SK-MEL-5 (cell line): ENCODE measurements at regions not wholly inside any gene's neighbourhood (a gene's known extent, or its start where the extent isn't known, plus 50 kb on each side); places are given as distances from the start of the nearest gene placed in this dataset.

Source experiments
- DNase-seq: peaks from one replicate; pipeline ENCODE4 v3.0.0-alpha.2; 2016; ENCODE audit warnings: low read depth, low spot score
- in situ Hi-C: cut with HindIII; loops from 2 replicates; pipeline ENCODE4 v1.10.0; 2016; ENCODE audit warnings: low sequenced_read_pairs, high pct_unique_total_duplicates, low pct_unique_long_range_greater_than_20kb

DNA sequence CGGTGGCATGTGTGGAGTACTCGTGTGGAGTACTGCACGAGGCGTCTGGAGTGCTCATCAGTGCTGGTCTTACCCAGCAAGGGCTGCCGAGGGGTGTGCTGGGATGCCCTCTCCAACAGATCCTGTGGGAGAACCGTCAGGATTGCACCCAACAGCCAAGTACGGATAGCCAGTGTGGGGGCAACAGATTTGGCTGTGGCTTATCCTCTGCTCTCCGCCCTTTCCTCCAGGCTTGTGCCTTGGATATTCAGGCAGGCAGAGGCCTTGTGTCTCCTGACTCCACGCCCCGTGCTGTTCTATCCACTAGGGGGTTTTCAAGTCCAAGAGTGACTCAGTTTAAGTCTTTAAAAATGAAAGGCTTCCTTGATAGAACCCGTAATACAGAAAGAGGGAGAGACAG lies 321.0 kb upstream of the HS6ST1 start:
- in situ Hi-C loops = no loop called here
- no peak for DNase-seq

DNA sequence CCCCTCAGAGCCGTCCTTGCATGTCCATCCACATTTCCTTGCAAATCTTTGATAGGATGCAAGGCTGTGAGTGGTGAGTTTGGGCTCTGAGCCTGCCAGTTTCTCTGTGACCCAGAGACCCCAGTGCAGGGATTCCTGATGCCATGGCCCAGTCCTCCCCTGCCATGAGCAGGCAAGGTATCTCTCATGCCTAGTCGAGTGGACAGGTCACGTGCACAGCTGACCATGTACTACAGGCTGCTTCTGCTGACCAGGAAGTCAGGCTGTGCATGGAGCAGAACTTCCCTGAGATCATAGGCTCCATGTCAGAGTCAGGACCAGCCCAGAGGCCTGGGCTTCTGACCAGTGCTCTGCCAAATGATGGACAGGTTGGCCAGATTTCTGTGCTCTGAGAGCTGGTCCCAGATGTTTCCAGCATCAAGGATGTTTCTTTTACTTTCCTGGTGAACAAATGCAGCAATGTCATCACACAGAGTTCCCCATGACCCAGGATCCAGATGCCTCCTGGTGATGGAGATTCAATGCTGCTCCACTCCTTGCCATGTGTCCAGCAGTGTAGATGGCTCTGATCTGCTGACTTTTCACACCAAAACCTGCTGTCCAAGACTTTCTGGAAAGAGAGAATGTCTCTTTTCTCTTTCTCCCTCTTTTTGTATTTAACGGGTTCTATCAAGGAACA lies 321.6 kb upstream of the HS6ST1 start:
- in situ Hi-C loops = no loop called here
- DNase-seq = no peak

DNA sequence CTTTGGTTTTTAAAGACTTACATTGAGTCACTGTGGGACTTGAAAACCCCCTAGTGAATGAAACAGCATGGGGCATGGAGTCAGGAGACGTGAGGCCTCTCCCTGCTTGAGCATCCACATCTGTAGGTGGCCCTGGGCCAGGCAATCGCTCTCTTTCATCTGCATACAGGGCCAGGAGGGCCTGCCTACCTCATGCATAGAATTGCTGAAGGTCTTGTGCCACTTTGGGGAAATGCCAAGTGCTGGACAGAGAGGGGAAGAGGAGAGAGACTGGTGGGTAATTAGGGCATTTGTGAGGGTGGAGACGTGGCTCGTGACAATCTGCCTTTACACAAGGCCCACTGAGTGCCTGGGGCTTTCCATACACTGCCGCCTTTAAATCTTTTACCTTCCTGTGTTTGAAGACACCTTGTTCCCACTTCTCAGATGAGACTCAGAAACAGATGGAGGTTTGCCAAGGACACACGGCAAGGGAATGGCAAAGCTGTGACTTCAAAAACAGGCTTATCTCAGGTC lies 322.2 kb upstream of the HS6ST1 start:
- no peak for DNase-seq
- in situ Hi-C loops = no loop called here

DNA sequence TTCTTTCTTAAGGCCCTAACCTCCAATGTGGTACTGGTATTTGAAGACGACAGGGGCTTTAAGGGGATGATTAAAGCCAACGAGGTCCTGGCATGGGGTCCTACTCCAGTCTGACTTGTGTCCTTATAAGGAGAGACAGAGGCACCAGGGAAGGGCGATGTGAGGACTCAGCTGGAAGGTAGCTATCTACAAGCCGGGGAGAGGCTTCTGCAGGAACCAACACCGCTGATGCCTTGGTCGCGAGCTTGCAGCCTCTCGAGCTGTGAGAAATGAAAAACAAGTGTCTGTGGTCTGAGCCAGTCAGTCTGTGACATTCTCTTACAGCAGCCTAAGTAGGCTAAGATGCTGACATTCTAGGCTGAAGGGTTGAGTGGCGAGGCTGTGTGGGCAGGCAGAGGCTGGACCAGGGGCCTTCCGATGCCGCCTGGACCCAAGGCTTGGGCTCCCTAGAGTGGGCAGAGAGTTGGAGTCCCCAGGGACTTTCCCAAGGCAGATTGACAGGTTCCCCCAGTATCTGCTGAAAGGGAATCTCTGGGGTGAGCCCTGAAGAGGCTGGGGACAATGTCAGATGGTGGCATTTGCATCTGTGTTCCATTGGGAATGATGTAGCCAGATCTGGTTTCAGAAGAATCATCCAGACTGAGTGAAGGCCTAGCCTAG lies 322.9 kb upstream of the HS6ST1 start:
- in situ Hi-C loops = no loop called here
- no peak for DNase-seq

DNA sequence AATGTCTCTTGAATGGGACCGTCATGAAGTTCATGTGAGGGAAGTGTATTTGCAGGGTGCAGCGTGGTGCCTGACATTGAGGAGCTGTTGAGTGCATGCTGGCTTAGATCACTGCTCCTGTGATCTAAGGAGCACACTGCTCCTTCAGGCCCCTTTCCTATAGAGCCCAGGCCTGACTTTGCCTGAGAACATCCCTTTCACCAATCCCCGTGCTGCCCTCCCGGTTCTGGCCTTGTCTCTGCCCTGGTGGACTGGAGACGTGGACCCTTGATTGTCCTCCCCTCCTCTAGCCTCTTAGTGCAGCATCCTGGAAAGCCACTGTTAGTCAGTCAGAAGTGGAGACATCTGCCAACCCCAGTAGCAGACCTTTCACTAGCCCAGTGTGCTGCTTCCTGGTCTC lies 323.6 kb upstream of the HS6ST1 start:
- in situ Hi-C loops = no loop called here

DNA sequence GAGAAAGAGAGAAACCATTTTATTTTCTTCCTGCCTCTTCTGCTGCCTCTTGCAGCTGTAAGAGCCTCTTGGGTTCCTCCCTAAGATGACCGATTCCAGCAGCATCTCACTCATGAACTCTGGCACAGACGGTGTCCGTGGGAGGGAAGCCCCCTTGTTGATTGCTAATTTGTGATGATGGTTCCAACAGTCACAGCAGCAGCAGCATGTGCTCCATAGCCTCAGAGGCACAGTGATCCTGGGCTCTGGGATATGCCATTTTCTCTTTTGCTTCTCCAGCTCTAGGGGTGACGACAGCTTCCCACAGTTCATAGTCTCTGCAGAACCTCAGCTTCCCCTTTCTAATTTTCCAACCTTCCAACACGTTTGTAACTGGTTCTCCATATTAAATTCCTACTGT lies 324.2 kb upstream of the HS6ST1 start:
- in situ Hi-C loops = no loop called here
- DNase-seq = no peak

More for the DNA sequence above, 323.6 kb upstream of the HS6ST1 start:
- no peak for DNase-seq

DNA sequence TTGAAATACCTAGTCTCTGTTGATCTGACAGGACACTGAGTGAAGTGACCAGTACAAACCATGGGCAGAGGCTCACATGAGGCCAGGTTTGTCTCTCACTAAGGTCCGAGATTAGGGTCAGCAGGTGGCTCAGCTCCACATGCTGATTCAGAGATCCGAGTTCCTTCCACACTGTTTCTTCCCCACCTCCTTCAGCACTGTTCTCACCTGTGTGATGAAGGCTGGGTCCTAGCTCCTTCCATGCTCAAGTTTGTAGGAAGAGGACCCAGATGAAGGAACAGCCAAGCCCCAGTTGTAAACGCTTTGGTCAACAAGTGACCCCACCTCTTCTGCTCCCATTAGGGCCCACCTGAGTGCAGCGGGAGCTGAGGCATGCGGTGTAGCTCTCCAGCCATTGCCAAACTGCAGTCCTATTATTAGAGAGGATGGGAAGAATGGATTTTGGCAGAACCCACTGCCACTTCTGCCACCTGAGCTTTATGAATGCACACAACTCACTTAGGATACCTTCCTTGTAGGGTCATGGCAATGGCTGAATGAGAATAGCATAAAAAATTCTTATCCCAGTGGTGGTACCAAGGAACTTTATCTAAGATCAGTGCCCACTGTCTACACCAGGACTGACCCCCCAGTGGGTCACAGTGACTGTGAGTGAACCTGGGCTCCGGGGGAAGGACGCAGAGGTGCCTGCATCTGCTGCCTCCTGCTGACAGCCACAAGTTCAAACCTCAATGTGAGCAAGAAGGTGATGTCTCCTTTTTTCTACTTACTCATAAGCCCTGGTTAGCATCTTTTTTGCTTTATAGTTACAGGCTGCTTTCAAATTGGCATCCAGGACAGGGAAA lies 324.8 kb upstream of the HS6ST1 start:
- in situ Hi-C loops = no loop called here
- DNase-seq = no peak

DNA sequence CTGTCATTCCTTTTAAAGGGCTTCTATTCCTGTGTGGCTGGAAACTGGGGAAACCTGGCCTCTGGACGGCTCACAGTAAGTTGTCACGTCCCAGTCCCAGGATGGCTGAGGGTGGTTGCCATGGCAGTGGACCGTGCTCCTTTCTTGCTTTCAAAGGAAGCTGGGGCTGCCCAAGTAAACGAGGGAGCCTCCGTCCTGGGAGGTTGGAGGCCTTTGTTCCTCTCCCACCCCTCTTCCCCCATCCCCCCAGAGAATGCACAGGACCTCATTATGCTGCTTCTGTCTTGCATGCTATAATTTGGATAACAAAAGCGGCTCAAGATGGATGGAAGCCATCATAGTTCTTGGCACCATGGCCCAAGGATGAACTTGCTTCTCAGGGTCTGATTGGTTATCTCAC lies 325.5 kb upstream of the HS6ST1 start:
- DNase-seq = no peak
- in situ Hi-C loops = no loop called here

DNA sequence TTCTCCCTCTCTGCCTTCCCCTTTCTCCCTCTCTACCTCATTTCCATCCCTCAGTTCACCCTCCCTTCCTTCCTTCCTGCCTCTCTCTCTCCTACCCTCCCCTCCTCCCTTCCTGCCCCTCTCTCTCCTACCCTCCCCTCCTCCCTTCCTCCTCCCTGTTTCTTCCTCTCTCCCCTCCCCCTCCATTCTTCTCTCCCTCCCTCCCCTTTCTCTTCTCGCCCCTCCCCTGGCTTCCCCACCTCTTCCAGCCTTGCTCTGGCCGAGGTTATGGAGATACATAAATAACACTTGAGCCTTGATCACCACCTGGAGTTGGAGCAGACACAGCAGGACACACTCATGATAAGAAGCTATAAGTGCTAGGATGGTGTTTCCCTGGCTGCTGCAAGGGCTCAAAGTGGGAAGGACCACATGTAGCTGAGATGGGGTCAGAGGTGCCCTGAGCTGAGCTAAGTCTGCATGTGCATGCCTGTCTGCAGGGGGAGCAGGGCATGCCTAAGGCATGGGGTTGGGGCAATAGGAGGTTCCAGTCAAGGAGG lies 326.1 kb upstream of the HS6ST1 start:
- in situ Hi-C loops = no loop called here
- DNase-seq = no peak

DNA sequence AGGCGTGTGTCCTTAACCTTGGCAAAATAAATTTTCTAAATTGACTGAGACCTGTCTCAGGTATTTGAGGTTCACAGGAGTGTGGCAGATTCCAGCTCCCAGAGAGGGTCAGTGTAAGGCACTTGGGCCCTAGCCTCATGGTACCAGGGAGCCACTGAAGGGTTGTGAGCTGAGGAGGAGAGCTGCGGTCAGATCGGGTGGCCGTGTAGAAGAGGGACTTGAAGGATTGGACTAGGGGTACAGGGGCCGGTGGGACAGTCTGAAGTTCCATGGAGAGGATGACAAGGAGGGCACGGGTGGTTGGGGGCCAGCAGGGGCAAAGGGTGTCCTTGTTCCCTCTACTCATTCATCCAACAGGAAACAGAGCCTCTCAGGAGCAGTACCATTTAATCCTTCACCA lies 327.0 kb upstream of the HS6ST1 start:
- in situ Hi-C loops = no loop called here
- no peak for DNase-seq

DNA sequence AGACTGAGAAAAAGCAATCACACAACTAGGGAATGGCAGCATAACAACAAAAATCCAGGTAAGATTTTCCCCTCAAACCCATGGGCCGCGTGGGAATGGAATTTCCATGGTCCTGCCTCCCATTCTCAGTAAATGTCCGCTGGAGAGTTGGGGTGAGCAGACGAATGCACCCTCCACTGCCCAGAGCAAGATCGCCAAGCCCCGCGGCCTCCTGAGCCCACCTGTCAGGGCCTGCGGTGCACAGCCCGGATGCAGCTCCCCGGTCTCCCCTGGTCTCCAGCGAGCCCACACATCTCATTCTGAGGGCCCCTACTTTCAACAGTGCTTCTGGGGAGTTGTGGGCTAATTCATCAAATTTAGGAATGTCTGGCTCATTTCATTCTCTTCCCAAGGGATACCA lies 327.4 kb upstream of the HS6ST1 start:
- DNase-seq = no peak
- in situ Hi-C loops = no loop called here

DNA sequence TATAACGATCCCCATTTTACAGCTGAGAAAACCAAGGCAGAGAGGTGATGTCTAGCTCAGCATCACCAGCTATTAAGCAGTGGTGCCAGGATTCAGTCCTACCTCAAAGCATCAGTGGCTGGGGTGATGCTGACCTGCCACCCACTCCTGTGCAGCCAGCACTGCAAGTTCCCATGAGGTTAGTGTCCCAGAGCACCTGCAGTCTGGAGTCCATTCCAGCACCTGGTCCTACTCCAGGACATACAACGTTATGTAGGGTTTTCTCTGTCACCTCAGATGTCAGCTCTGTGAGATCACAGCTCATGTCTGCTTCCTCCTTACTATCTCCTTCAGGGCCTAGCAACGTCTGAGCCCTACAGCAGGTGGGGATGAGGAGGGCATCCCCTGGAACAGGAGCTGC lies 328.0 kb upstream of the HS6ST1 start:
- in situ Hi-C loops = no loop called here
- no peak for DNase-seq

DNA sequence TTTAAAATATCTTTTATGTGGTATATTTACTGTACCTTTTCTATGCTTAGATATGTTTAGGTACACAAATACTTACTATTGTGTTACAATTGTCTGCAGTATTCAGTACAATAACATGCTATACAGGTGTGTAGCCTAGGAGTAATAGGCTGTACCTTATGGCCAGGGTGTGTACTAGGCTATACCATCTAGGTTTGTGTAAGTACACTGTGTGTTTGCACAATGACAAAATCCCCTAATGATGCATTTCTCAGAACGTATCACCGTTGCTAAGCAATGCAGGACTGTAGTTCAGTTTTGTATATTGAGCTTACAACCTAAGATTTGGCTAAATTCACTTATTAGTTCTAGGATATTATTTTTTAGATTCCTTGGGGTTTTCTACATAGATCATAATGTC lies 332.3 kb upstream of the HS6ST1 start:
- in situ Hi-C loops = no loop called here
- DNase-seq = no peak

DNA sequence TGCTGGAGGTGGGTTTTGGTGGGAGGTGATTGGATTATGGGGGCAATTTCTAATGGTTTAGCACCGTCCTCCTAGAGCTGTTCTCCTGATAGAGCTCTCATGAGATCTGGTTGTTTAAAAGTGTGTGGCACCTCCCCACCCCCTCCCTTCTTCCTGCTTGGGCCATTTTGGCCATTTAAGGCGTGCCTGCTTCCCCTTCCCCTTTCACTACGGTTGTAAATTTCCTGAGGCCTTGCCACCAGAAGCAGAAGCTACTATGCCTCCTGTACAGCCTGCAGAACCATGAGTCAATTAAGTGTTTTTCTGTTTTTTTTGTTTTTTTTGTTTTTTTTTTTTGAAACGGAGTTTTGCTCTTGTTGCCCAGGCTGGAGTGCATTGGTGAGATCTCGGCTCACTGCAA lies 335.7 kb upstream of the HS6ST1 start:
- in situ Hi-C loops = no loop called here

DNA sequence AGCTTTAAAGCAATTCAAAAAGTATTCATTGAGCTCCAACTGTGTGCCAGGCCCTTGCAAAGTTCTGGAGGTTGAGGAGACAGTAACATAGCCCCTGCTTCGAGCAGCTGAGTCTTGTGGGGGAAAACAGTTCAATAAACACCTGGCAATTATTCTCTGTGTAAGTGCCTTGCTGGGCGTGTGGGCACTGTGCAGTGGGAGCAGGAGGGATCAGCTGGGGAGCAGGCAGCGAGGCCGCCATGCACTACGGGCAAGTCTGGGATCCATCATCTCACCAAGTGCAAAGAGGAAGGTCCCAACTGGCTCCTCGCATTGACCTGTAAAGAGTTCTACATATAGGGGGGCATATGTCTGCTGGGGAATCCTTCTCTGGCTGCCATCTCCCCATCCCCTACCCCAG lies 342.2 kb upstream of the HS6ST1 start:
- DNase-seq = no peak
- in situ Hi-C loops = no loop called here

More for the DNA sequence above, 335.7 kb upstream of the HS6ST1 start:
- DNase-seq = no peak

DNA sequence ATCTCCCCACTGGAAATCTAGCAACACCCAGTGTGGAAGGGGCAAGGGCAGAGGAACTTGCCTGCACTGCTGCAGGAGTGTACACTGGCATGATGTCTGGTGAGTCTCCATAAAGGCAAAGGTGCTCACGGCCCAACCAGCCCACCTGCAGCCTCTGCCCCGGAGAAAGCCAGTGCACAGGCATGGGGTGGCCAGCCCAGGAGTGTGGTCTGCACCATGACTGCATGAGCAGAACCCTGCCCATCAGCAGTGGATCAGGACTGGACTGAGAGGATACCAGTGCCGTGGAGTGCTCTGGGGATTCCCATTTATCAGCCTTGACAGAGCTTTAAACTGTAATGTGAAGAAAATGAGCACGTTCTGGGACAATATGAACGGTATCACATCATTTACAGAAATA lies 342.6 kb upstream of the HS6ST1 start:
- in situ Hi-C loops = no loop called here
- no peak for DNase-seq

DNA sequence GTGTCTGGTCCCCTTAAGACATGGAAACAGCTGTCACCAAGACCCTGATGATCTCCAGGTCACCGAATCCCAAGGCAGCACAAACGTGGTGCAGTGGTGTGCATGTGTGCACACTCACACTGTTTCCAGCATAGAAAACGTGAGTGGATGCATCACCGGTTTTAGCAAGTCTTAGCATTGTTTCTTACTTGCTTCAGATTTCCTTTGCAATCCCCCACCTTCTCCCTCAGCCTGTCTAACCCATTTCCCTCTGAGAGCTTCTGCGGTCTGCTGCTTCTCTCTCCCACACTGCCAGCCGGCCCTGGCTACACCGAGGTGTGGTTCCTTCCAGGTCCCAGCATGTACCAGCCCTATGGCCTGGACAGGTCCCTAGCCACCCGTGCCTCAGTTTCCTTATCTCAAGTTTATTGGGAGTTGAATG lies 343.4 kb upstream of the HS6ST1 start:
- DNase-seq = no peak
- in situ Hi-C loops = no loop called here

DNA sequence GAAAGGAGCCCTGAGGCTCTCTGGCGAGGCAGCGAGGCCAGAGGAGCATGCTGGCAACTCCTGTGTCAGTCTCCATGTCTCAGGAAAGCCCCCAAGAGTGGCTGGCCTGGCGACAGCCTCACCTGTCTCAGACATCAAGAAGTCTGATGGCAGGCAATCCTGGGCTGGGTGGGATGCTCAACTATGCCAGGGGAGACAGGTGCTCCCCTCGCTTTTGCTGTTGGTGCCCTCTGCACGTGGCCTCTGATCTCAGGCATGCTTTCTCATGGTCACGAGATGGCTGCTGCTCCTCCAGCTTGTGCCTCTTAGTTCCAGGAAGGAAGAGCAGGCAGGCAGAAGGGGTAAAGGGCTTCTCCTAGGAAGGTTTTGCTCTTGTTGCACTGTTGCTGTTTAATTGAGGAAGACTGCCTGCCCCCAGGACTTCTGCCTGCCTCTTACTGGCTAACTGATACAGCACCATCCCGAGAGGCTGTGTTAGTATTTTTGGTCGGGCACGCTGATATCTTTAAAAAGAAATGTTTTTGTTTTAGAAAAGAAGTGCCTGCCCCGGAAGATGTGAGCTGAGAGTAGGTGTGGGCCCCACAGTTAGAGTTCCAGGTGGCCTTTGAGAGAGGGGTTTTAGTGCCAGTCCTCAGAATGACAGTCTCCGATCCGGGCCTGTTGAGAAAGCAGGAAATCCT lies 344.8 kb upstream of the HS6ST1 start:
- in situ Hi-C loops = no loop called here
- DNase-seq = no peak
